GM19240 (cell line): ENCODE measurements at regions not wholly inside any gene's neighbourhood (a gene's known extent, or its start where the extent isn't known, plus 50 kb on each side); places are given as distances from the start of the nearest gene placed in this dataset.
"Not testable (repeated sequence)": the region's sequence is repeated elsewhere in the genome, so short reads cannot be mapped to it uniquely, and the experiment has no call there.

Experiments
- DNase-seq: peaks from one replicate; pipeline ENCODE4 v3.0.0; 2011; ENCODE audit warnings: low spot score; ENCODE audit not compliant: insufficient read length

DNA sequence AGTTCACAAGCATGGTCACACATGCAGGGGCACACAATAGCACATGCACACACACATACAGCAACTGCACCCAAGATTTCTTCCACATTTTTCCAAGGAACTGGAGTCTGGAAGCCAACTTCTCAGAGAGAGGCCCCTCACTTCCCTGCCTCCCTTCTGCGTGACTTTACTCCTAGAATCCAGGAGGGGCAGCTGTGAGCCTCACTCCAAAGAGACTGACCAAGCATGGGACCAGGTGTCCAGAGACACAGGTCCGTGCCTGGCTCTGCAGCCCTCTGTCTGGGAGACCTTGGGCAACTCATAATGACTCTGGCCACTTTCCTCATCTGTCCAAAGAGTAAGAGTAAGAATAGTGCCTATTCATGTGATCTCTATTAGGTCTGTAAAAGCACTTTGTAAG, 104.7 kb upstream of the TMEM132E start:
- no peak for DNase-seq

DNA sequence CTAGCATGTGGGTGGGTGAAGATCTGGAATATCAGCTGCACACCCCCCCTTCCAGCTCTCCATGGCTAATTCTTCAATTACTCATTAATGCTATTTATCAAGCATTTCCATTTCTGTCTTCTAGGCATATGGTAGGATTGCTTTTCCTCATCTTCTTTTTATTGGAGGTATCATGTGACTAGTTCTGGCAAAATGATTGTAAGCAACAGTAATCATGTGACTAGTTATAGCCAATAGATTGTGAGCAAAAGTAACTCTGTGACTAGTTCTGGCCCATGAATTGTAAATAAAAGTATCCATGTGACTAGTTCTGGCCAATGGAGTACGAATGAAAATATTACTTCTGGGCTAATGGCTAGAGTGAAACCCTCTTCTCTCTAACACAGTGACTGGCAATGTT, 107.0 kb upstream of the TMEM132E start:
- no peak for DNase-seq

DNA sequence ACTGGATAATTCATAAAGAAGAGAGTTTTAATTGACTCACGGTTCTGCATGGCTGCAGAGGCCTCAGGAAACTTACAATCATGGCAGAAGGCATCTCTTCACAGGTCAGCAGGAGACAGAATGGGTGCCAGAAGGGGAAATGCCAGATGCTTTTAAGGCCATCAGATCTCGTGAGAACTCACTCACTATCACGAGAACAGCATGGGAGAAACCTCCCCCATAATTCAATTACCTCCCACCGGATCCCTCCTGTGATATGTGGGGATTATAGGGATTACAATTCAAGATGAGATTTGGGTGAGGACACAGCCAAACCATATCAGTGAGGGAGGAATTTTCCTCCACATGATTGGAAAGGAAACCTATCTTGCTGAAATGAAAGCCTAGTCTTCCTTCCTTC, 108.1 kb upstream of the TMEM132E start:
- not testable (repeated sequence) for DNase-seq

DNA sequence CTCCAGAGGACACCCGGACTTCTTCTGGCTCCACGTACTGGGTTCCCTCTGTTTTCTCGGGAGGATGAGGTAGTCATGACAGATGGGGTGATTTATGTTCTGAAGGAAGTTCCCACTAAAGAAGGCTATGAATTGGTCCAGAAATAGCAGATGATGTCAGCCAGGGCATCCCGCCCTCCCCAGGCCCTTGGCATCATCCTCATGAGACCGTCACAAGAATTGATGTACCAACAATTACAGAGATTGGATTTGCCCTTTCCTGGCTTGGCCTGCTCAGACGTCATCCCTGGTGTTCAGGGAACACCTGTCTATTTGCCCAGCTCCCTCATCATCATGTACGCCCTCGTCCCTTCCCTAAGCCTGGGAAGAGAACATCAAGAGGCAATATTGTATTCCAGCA, 102.8 kb upstream of the CCL1 start:
- DNase-seq: no peak

DNA sequence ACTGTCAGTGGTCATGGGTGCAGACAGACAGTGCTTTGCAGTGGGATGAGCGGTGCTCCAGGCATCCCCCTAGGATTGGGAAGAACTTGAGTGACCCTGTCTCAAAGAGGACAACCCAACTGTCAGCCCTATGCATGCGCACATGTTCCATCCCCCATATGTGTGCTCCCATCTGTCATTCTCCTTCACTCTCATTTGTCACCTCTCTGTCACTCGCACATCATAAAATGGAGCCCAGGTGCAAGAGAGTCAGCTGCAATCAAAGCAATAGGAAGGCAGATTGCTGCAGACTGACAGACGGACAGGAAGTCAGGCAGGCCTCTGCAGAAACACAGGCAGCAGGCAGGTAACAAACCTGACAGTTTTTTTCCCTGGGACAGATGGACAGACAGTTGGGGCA, 101.8 kb upstream of the CCL1 start:
- no peak for DNase-seq

DNA sequence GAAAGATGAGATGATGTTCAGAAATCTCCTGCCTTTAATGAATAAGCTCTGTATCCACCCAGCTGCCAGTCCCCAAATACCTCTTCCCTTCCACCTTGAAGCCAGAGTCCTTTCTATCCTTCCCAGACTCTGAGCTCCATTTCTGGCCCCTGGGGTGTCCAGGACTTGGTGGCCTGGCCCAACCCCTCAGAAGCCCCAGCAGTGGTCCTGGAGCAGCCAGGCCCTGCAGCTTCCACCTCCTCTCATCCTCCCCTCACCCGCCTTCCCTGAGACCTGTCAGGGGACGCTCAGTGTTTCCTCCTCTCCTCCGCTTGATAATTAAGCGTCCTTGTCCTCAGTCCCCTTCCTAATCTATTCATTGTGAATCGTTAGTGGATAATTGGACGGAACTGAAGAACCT, 95.2 kb upstream of the CCL1 start:
- DNase-seq: no peak

DNA sequence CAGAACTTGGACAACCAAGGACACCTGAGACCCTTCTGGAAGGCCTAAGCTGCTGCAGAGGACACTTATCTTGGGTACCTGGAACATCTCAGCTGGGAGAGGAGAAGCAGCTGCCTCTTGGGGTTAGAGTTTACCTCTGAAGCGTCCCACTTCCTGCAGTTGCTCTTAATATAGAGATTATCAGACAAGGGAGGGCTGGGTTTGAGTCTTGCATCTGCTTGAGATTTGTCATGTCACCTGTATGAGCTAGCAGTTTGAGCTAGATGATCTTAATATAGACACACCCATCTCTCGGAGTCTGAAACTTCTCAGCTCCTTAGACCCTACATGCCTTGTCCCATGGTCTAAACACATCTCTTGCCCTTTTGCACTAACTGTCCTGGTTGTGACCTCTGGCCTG, 93.1 kb upstream of the CCL1 start:
- no peak for DNase-seq

DNA sequence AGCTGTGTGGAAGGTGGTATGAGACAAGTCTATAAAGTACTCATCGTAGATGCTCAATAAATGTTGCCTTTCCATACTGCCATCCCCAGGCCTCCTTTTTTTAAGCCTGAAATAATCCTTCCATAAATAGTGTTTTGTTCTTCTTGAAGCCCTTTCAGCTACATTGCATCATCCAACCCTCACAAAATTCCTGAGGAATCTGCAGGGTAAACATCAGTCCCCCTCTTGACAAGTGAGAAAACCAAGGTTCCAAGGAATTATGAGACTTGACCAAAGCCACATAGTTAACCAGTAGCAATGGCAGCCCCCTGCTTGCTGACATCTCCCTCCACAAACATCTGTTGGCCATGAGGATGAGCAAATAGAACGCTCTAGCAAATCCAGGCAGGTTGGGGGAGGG, 89.7 kb upstream of the CCL1 start:
- no peak for DNase-seq

DNA sequence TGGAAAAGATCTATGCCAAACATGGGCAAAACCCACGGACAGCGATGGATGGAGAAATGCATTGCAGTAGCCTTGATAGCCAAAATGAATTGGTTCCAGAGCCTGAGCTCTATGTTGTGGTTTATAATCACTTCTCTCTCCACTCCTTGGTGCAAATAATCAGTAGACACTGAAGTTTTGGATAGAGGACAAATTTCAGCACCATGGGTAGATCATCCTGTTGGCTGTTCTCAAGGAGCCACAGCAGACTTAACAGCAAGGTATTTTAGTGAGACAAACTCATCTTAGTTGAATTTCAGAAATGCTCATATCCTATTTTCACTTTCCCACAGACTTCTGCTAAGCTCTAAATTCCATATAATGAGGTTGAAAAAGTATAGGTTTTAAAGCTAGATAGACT, 88.3 kb upstream of the CCL1 start:
- DNase-seq: no peak

DNA sequence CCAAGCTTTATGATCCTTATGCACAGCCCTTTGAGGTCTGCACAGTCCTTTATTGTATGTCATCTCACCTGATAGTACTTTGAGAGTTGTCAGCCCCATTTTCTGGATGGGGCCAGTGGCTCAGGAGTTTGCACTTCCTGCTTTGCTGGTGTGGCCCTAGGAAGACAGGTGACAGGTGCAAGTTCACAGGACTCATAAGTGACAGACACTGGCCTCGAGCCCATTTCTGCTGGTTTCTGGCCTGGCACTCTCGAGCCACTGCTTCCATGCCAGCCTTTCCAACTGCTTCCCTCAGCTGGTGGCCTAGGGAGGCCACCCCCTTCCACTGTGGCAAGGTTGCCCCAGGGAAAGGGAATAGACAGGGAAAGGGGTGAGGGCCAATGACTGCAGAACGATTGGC, 84.4 kb upstream of the CCL1 start:
- DNase-seq: no peak

DNA sequence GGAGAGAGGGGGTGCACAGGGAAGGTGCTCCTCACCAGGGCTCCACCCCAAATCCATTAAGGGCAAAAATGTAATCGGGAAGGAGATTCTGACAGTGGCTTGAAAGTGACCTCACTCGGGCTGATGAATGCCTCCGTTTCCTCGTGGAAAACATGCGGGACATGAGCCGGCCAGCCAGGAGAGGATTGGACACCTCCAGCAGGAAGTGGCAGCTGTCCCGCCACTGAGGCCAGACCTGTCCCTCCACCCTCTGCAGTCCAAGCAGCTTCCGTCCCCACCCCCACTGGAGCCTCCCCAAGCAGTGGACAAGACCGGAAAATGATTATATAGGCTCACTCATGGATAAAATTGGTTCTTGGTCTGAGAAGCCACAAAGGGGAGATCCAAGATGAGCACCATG, 82.1 kb upstream of the CCL1 start:
- no peak for DNase-seq

DNA sequence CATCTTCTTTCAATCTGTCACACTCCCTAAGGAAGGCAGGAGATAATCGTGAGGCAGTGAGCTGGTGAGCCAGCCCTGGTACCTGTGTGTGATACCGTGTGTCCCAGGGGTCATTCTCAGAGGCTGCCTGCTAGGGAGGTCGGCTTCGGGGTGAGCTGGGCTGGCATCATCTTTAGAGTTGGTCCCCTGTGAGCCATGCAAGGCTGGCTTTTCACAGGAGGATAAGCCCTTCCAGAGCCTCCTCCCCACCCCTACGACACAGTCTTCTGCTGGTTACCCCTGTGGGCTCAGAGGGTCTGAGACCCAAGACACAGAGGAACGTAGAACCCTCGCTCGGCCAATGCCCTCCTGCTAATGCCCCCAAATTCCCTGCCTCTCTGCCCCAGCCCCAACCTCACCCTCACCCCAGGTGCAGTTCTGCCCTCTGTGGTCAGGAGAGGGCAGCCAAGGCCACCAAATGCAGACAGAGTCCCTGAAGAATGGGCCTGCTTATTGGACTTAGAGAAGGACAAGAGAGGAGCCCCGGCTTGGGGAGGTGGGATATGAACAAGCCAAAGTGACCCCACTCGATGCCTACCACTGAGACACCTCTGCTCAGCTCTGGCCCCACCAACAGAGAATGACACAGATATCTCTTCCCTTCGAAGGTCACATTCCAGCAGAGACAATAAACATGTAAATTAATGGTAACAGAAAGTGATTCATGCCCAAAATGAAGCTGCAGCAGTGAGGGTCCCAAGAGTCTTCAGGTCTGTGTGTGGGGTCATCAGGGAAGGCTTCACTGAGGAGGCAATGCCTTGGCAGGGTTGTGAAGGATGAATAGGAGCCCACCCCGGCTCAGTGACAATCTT, 80.8 kb upstream of the CCL1 start:
- no peak for DNase-seq

DNA sequence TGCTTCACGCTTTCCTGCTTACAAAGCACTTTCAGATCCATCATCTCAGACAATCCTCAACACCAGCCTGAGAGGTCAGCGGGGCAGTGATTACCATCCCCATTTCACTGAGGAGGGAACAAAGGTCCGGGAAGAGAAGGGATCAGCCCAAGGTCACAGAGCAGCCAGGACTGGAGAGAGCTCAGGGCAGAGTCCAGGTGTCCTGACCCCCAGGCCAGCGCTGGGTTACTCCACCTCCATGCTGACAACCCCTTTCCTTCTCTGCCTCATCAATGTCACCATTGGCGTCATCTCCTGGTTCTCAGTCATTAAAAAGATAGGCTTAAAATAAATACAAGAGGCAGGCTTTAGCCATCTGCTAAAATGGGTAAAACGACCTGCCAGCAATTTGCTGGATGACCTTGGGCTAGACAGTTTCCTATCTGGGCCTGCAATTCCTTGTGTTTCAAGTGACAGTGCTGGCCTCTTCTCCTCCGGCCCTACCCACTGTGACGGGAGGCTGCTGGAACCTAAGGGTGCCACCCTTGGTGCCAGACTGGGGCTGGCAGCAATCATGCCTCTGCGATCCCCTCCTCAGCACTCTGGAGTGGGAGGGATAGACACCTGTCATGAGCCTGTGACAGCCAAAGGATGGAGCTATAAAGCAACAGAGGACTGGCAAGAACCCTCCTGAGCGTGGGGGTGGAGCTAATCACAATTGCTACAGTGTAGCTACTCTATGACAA, 79.5 kb upstream of the CCL1 start:
- DNase-seq: no peak

DNA sequence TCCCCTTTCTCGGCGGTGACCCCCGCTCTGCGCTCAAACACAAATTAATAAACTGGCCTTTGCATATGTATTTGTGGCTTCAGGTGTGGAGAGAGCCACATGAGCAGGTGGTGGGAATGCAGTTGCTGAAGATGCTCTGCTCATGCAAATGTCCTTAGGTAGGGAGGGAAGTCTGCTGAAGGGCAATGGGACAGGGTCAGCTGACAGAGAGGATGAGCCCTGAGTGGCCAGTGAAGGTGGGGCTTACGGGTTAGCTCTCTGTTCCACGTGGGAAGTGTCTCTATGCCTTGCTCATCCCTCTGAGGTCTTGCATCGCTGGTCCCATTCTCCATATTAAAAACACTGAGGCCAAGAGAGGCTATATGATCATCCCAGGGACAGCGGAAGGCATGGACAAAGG, 74.2 kb upstream of the CCL1 start:
- DNase-seq: no peak

DNA sequence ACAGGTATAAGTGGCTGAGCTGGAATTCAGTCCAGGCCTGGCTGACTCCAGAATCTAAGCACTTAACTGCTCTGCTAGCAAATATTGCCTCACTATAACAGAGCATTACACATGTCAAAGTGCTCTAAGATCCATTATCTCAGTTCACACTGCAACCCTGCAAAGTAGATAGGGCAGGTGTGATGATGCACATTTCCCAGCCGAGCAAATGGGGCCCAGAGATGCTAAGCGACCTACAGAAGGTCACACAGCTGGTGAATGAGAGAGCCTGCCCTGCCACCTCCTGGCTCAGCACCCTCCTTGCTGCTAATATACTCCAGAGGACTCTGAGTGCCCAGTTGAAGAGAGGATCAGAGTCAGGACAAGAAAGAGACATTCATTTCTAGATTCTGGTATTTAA, 73.6 kb upstream of the CCL1 start:
- DNase-seq: no peak

DNA sequence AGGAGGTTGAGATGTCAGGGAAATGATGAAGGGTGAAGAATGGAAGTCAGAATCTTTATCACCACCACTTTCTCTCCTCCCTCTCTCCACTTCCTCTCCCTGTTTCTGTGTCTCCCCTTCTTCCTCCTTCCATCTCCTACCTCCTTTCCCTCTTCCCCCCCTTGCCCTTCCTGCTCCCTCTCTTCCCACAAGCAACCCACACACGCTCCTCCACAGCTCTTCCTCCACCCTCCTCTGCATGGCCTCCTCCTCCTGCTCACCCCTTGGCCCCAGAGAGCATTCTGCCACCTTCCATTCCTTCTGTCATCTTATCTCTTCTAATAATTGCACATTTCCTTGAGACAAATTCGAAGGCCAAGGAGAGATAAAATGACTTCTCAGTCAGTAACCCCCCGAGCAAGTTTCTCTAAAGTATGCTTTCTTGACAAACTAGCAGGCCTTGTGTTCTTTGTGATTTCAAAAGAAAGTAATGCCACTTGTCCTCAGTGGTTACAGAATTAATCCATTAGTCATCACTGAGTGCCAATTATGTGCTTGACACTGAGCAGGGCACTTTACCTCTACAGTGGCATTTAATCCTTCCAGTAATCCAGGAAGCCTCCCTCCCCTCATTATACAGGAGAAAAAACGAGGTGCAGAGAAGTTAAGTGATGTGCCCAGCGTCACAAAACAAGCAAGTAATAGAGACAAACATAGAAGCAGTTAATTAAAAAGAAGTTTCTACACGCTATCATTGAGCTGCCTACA, 72.3 kb upstream of the CCL1 start:
- DNase-seq: no peak

DNA sequence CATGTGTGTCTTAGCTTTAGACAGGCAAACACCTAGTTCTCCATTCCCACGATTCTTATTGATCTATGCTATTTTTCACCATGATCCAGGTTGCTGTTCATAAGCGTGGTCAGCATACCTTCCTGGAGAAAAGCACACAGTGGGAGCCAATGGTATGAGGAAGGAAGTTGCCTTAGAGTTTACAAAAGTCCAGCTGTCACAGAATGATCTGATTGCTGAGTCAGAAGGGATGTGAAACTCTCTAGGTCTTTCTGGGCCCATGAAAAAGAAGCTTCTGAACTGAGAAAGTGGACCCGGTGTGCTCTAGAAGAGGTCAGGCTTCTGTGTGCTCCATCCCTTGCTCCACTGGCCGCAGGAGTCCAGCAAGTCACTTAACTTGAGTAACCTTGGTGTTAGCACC, 71.0 kb upstream of the CCL1 start:
- DNase-seq: peak; percentile 33

DNA sequence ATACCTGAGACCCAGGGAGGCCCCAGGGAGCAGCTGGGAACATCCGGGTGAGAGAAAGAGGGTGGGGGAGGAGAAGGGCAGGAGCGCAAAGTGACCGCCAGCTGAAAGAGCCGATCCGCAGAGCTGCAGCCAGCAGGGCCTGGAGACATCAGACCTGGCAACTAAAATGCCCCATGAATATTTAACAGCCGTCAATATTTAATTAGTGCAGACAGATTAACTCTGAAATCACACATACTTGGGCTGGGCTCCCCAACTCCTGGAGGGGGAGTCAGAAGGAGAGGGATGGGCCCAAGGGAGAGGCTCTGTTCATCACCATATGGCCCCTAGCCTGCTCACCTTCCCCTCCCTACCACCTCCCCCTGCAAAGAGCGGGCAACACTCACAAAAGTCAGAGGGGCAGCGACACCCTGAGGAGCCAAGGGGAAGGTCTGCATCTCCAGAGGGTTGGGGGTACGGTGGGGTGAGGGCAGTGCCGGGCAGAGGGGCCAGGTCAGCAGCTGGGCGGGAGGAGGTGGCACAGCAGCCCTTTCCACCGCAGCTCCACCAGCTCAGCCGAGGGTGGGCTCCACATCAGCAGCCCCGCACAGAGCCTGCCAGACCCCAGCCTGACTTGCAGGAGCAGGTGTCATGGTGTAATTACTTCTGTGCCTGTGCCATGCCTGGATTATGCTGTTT, 61.9 kb upstream of the CCL1 start:
- DNase-seq: no peak

DNA sequence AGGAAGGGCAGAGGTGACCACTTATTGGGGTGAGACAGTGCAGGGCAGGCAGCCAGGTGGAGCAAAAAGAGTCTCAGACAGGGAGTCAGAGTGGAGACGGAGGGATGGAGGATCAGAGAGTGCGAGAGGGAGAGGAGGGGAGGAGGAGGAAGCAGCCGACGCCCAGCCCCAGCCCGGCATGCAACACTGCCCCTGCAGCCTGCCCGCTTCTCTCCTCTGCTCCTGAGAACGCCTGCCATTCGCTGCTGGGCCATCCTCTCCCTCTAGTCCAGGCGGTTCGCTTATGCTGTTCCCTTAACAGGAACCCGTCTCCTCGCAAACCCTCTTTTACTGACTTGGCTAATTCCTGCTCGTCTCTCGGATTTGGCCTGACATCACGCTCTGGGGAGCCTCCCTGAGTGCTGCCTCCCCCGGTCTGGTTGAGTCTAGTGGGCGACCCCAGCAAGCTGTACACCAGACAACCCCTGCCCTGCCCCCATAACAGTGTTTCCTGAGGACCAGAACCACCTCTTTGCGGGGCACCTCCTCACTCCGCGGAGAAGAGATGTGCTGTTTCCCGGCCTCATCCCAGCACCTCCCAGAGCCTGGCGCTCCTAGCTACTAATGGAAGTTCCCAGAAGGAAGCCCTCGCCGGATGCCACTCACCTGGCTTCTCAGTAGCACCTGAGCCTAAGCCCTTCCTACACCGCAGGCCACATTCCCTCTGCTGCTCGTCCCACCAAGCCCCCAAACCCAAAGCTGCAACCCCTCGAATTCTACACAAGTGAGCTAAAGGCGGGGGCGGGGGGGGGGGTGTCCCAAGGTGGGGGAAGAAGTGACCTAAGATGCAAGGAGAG, 61.2 kb upstream of the CCL1 start:
- DNase-seq: no peak

DNA sequence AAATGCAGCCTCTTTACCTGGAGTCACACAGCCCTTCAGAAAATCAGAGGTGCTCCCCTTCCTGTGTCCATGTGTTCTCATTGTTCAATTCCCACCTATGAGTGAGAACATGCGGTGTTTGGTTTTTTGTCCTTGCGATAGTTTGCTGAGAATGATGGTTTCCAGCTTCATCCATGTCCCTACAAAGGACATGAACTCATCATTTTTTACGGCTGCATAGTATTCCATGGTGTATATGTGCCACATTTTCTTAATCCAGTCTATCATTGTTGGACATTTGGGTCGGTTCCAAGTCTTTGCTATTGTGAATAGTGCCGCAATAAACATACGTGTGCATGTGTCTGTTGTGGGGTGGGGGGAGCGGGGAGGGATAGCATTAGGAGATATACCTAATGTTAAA, 60.3 kb upstream of the CCL1 start:
- DNase-seq: not testable (repeated sequence)

DNA sequence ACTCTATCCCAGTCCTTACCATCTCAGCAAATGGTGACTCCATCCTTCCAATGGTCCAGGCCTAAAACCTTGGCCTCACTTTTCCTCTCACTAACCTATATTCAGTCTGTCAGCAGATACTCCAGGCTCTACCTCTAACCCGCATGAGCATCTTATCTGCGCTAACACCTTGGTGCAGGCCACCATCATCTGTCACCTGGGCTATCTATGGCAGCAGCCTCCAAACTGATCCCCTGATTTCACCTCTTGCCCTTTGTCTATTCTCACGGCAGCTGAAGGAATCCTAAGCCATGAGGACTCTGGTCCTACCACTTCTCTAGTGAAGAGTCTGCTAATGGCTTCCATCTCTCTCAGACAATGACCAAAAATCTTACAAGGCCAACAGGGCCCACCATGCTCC, 57.9 kb upstream of the CCL1 start:
- DNase-seq: no peak
